AML-193 (cell line): ENCODE measurements at regions not wholly inside any gene's neighbourhood (a gene's known extent, or its start where the extent isn't known, plus 50 kb on each side); places are given as distances from the start of the nearest gene placed in this dataset.
A peak's percentile ranks its signal among the peaks of the same experiment; 100 is the strongest.

Experiments used
- DNase-seq, 2 experiments: peaks; one replicate each; lab custom pipeline; 2025; lab: John Stamatoyannopoulos, UW

GRCh38 chr5:159752622-159753275, 163.5 kb upstream of the ADRA1B start:
- no peak for DNase-seq

DNA sequence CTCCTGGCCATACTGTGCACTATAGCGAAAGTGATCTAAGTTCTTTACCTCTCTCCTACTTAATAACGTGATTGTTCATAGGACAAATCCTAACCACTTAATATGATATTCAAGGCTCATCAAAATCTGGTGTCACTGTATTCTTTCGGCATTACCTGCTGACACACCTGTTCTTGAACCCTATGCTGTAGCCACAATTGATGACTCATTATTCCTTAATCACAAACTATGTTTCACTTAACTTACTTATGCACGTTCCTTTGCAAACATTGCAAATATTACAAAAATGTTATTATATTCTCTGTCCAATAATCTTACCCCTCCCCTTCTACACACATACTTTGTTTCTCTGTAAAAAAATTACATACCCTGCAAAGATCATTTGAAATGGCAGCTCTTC, 158.1 kb upstream of the ADRA1B start:
- DNase-seq = no peak

- no peak for DNase-seq
Observed at GRCh38 chr5:159759791-159760290, 156.4 kb upstream of the ADRA1B start.

GRCh38 chr5:159762921-159763320, 153.4 kb upstream of the ADRA1B start:
- no peak for DNase-seq

- no peak for DNase-seq
Observed at GRCh38 chr5:159763562-159763961, 152.7 kb upstream of the ADRA1B start.

- peak; percentile 2 to 10 for DNase-seq
Observed at GRCh38 chr5:159764283-159765134, 151.8 kb upstream of the ADRA1B start.

GRCh38 chr5:159765135-159765433, 151.2 kb upstream of the ADRA1B start:
- DNase-seq = no peak

DNA sequence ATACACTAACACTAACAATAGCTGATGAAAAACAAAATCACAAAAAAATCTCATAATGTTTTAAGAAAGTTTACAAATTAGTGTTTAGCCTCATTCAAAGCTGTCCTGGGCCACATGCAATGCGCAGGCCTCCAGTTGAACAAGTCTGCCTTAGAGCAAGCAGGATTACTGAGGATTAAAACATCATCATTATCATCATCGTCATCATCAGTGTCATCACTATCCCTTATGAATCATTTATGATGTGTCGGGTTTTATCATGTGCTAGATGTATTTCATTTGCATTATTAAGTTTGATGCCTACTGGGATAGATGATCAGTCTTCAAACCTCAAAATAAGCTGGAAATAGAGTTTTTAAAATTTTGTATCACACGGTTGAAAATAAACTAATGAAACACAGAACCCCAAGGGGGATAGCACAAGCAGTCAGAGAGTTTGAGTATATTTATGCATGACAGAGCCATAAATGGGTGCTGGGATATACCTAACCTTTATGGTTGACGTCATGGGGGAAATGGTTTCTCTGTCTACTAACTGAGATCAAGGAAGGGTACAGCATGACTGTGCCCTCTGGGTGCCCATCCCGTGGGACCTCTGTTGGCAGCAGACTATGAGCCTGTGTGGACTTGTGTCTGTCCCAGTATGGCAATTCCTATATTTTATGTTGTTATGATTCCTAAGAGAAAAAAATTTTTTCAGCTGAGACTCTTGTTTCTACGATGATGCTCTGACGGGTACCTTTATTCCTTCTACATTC, 150.3 kb upstream of the ADRA1B start:
- DNase-seq = no peak

DNA sequence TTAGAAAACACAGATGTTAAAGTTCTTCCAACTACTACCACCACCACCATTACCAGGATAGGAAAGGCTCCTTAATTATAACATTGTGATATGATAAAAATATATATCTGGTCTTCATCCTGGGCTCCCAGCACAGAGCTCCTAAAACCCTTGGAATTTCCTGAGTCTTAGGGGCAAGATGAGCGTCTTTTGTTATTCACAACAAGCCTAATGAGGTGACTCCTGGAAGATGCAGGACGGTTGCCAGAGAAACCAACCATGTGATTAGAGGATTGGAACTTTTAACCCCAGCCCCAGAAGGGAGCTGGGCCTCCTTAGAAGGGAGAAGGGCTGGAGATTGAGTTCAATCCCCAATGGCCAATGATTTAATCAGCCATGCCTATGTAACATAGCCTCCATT, 148.0 kb upstream of the ADRA1B start:
- no peak for DNase-seq

DNA sequence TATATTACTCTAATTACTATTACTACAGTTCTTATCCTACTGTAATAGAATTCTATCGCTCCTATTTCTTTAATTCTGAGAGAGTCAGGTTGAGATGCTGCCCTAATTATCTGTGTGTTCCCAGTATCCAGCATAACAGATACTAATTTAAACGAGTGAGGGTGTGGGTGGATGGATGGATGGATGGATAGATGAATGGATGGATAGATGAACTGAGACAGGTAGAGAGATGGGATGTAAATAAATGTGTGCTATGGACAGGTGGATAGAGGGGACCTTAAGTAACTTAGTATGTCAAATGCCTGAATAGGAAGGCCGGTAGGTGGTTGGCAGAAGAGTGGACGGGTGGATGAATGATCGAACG, 143.6 kb upstream of the ADRA1B start:
- no peak for DNase-seq

DNA sequence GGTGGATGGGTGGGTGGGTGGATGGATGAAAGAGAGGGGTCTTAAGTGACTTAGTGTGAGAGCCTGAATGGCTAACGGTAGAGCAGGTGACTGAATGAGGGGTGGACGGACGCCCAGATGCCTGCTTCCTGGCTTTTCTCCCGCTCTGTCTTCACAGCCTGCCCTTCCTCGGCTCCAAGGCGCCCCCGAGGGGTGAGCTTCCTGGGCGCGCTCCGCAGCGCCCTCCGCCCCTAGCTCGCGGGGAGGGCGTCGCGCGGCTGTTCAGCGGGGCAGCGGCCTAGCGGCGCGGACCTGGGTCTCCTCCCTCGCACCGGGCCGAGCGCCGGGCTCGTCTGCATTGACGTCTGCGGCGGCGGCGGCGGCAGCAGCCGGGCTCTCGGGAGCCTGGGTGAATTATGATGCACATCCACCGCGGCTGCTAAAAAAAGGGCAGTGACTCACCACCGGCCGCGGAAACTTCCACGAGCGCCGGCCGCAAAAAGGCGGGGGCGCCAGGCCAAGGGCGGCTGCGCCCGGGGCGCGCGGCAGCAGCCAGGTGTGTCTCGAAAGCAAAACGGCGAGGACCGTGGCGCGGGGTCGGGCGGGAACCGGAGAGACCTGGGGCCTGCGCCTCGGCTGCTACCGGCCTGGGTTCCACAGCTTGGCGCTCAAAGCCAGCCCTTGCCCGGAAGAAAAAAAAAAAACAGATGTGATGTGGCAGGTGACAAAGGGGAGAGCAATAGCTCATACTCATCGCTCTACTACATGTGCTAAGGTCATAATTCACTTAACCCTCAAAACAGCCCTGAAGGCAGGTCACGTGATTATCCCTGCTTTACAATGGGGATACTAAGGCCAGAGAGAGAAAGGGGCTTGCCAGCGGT, 143.0 kb upstream of the ADRA1B start:
- DNase-seq = peak; percentile 8 to 9

GRCh38 chr5:159774476-159775031, 141.7 kb upstream of the ADRA1B start:
- no peak for DNase-seq

DNA sequence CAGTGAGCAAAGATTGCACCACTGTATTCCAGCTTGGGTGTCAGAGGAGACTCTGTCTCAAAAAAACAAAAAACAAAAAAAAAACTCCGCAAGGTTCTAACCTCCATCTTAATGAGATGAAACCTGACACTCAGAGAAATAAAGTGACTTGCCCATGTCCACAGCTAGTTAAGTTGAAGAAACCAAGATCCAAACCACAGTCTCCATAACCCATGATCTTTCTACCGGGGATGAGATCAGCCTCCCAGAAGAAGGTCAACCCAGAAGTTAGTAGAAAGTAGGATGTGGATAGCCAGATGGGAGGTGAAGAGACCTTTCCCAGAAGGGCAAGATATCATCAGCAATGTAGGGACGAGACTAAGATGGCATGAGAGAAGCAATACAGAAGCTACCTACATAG, 140.4 kb upstream of the ADRA1B start:
- no peak for DNase-seq

DNA sequence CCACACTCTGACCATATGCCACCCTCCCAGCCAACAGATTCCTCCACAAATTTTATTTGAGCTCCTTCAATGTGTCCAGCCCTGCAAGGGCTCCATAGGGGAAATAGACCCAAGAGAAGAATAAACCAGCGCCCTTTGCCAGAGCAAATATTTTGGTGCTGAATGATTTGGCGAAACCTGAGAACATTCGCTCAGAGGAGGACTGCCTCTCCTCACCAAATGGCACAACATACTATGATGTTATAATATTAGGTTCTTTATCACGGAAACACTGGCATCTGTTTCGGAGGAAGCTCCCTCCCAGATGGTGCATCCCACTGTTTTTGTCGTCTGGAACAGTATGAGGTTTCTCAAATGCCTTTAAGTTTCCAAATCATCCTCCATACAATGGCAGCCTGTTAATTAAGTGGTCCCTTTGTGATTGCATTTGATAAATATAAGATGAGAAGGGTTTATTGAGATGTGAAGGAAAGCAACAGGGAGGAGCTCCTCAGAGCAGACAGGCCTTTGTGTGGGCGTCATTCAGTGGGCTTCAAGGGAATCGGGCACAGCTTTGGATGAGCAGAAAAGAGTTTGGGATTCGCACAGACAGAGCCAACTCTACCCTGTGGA, 139.1 kb upstream of the ADRA1B start:
- no peak for DNase-seq

DNA sequence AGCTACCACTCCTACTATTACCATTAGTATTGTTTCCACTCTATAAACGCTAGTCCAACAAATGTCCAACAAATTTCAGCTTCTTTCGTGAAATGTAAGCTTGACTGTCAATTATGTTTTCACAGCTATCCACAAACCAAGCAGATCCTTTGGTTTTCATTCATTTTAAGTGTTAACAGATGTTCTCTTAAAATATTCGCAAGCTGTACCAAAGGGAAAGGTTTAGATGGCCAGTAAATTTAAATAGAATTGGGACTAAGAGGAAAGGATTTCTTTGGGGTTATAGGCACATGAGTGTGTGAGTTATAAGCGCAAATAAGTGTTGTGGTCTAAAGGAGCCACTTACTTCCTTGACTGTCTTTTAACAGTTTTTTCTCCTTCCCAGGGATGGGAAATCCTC, 136.8 kb upstream of the ADRA1B start:
- DNase-seq = no peak

DNA sequence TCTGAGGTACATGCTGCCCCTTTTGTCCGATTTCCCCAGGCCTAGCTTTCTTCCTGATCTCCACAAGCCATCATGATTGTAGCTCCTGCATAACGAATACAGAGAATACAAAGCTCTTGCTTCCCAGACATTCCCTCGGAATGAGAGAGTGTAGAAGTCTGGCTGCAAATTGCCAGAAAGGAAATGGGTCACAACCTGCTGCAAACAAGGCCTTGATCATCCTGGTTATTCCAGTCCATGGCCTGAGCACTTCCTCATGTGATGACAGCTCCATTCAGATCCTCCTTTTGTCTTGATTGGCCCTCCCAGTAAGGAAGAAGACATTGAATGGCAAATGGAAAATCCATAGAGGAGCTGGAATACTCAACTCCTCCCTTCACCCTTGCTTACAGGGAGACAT, 136.0 kb upstream of the ADRA1B start:
- DNase-seq = no peak

DNA sequence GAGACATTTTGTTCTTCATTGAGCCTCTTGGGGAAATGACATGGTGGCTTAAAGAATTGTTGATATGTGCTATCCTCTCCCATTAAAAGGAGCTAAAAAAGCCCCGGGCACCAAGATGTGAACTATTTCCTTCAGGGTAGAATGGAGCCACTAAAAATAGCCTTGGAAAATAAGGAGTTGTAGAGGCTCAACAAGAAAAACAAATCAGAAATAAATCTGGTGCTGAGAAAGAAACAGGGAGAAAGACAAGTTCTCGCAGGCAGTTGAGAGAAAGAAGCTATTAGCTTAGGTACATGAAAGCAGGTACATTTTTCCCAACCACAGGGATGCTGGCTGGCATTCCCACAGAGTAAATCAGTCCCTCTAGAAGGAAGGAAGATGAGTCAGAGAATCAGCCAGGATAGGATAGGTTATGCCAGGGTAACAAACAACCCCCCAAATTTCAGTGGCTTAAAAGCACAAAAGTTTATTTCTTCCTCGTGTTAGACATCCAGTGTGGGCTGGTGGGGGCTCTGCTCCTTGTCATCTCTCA, 134.6 kb upstream of the ADRA1B start:
- DNase-seq = no peak

GRCh38 chr5:159782197-159782994, 133.9 kb upstream of the ADRA1B start:
- DNase-seq = no peak

DNA sequence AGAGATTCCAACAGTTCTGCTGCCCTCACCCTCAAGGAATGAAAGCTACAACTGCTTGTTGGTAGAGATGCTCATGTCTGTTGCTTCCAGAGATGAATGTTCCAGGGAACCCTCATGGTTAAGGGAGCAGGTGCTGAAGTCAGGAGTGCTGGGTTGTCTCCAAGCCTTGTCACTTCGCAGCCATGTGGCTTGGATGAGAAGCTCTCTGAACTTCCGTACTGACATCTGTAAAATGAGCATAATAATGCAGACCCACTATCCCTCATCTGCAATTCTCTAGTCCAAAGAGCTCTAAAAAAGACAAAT, 133.3 kb upstream of the ADRA1B start:
- DNase-seq = no peak

DNA sequence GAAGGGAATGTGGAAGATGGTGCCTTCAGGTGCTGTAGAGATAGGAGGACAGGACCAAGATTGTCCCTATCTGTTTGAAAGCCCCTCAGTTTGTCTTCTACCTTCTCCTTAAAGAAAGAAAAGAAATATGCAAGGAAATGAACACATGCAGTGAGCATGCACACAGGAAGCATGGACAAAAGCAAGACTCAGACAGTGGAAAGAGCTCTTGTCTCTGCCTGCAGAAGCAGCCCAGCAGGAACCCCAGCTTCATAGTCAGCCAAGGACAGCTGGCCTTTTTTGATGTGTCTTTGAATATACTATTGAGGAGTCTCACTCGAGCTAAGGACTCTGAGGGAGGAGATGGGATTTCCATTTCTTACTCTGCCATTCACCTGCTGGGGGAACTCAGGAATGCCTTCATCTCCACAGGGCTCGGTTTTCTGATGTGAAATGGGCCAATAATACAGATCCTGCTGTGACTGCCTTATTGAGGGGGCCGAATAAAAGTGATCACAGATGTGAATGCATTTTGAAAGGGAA, 132.5 kb upstream of the ADRA1B start:
- no peak for DNase-seq
